HG03354 (cell line): ENCODE measurements at regions not wholly inside any gene's neighbourhood (a gene's known extent, or its start where the extent isn't known, plus 50 kb on each side); places are given as distances from the start of the nearest gene placed in this dataset.
"Not testable (repeated sequence)": the region's sequence is repeated elsewhere in the genome, so short reads cannot be mapped to it uniquely, and the experiment has no call there.

ENCODE experiments used
- ATAC-seq: cut with Tn5 transposase; IDR thresholded peaks from one replicate; pipeline ENCODE4 v1.9.1; 2021; ENCODE audit warnings: mild to moderate bottlenecking; ENCODE audit not compliant: unreplicated experiment, poor library complexity, severe bottlenecking

DNA sequence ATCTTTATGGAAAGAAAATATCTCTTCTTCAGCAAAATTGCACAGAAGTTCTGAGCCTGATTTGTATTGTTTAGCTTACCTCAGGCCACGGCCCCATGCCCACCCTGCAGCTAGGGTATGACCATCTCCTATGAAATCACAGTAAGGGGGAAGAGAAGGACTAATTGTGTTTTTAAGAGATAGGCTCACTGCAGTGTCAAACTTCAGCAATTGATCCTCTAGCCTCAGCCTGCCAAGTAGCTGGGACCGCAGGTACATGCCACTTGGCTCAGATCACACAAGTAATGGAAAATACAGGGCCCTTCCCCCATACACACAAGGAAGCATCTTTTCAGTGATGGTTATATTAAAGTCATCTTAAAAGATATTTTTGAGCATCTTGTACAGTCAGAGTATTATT, 60.0 kb downstream of the DMAC1 start:
- ATAC-seq: no peak

DNA sequence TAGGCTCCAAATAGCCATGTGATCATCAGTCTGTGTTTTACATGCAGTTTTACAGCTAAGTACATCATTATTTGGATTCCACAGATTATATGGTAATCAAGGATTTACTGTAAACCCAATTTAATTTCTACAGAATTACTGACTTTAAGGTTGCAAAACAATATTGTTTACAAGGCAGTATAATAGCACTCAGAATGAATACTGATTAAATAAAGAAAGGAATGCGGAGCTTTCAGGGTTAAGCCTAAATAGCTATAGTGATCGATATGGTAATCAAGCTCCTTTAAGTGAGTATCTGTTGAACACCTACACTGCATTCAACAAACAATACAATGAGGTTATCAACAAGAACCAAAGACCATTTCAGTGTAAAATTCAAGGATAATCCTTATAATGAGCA, 64.3 kb downstream of the DMAC1 start:
- no peak for ATAC-seq

DNA sequence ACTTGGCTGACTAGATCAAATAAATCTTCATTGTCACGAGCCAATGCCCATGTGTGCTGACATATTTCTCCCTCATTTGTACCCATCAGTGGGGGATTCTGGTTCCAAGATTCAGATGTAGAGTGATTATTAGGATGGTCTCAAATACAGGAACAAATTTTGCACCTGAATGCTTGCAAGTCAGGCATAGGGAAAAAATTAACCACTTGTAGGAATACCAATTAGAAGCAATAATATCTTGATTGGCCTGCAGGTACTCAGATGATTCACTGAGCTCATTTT, 69.5 kb downstream of the DMAC1 start:
- no peak for ATAC-seq

GRCh38 chr9:7729371-7730163, 70.0 kb downstream of the DMAC1 start:
- no peak for ATAC-seq

DNA sequence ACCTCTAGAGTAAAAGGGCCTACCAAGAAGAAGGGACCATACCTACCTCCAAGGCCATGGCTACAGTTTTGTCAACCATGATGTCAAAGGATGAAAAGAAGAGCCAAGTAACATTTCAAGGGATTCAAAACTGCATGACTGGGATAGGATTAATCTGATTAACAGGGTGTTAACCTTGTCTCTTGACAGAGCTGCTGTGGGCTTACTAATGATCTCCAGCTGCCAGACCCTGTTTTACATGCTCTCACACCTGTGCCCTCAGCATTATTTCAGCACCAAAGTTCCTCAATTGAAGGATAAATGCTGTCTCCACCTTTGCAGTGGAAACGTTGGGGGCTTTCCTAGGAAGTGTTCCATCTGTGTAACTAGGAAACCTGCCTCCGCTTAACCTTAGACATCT, 78.3 kb downstream of the DMAC1 start:
- ATAC-seq: no peak

DNA sequence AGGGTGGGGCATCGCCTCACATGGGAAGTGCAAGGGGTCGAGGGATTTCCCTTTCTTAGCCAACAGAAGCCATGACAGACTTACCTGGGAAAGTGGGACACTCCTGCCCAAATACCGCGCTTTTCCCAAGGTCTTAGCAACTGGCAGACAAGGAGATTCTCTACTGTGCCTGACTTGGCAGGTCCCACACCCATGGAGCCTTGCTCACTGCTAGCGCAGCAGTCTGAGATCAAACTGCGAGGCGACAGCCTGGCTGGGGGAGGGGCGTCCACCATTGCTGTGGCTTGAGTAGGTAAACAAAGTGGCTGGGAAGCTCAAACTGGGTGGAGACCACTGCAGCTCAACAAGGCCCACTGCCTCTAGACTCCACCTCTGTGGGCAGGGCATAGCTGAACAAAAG, 86.5 kb downstream of the DMAC1 start:
- not testable (repeated sequence) for ATAC-seq

DNA sequence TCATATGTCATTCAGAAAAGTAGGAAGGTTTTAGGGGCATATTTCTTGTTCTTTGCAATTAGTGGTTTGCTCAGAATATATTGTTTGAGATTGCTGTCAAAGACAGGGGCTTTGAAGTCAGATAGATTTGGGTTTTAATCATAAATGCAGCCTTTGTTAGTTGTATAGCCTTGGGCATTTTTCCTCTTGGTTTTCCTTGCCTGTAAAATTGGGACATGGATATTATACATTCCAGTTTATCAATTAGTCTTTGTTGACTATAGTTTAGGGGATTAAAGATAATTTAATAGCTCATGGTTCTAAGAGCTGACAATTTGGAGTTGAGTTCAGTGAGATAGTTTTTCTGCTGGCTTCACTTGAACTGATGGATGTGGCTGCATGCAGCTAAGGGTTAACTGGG, 88.9 kb downstream of the DMAC1 start:
- ATAC-seq: no peak

- no peak for ATAC-seq
These were observed 91.6 kb downstream of the DMAC1 start for GRCh38 chr9:7707934-7708333.

GRCh38 chr9:7704543-7704942, 95.0 kb downstream of the DMAC1 start:
- no peak for ATAC-seq

- no peak for ATAC-seq
These were observed 107.7 kb downstream of the DMAC1 start for GRCh38 chr9:7691909-7692308.

DNA sequence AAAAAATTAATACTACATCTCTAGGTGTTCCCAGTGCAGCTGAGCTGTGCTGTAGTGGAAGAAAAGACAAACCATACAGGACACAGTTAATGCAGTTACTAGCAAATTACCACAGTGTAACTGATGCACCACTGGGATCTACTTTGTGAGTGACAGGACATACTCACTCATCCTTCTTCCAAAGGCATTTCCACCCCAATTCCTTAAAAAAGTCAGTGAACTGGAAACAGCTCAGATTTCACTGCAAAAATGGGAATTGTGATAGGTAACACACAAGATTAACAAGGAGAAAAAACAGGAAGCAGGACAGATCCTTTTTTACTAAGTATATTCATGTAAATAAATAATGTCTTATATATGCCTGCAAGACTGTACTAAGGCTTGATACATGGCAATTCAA, 109.6 kb downstream of the DMAC1 start:
- no peak for ATAC-seq

DNA sequence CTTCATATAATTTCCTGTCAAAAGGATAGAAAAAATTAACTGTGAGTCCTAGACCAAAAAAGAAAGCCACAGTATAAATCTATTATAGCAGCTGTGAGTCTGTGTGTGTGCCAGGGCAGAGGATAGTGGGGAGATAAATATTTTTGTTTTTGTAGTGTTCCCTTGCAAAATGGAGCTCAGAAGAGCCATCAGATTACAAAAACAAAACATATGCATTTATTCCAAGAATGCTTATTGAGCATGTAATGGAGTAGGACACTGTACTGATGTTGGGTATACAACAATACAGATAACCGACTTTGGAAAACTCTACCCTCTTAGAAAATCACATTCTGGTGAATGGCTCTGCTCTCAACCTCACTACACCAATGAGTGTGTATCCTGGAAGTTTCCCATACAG, 111.0 kb downstream of the DMAC1 start:
- ATAC-seq: no peak

DNA sequence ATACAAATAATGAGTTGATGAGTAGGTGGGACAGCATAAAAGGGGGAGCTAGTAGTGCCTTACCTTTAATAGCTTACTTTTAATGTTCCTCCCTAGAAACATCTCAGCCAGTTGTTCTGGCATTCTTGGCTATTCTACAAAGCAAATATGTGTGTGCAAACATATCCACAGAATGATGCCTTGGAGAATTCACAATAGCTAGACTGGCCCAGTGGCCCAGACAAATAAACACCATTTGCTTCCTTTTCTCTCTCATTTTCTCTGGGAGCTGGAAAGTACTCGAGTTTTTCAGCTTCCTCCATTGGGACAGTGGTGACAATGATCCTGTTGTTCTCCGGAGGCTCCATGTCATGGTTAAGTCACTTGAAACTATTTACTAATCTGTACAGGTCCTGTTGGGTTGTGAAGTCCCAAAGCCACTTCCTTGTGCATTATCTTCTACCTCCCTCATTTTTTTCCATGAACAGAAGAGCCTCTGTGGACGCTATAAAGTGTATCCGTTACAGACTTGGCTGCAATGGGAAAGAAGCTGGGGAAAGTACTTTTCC, 122.9 kb downstream of the DMAC1 start:
- no peak for ATAC-seq

- ATAC-seq: no peak
These were observed 127.7 kb downstream of the DMAC1 start for GRCh38 chr9:7671847-7672246.

DNA sequence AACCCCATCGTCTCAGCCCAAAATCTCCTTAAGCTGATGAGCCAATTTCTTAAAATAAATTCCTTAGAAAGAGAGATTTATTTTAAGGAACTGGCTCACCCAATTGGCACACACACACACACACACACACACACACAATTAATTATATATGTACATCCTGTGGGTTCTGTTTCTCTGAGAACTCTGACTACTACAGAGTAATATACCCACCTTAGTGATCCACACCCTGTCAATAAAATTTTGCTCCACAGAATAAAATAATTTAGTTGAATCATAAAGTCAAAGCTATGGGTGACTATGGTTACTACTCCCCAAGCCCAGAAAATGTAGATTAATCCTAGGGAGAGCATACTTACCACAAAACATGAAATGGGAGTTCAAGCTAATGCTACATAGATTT, 131.0 kb downstream of the DMAC1 start:
- ATAC-seq: no peak

DNA sequence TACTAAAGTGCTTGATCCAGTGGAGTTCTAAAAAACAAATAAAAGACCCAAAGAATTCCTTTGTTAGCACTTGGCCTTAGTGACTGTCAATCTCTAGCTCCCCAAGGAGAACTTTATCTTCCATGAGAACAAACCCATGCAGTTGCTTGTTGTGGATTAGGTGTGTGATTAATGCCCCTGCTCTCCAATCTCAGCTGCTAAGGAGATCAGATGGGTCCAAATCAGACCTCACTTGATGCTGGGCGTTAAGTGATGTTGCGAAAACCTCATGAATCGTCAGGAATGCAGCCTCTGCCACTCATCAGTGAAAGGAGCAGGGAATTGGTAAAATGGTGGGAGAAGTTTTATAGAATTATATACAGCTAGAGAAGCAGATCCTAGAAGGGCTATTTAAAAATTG, 133.7 kb downstream of the DMAC1 start:
- ATAC-seq: no peak

GRCh38 chr9:7659766-7660165, 139.8 kb downstream of the DMAC1 start:
- ATAC-seq: no peak

DNA sequence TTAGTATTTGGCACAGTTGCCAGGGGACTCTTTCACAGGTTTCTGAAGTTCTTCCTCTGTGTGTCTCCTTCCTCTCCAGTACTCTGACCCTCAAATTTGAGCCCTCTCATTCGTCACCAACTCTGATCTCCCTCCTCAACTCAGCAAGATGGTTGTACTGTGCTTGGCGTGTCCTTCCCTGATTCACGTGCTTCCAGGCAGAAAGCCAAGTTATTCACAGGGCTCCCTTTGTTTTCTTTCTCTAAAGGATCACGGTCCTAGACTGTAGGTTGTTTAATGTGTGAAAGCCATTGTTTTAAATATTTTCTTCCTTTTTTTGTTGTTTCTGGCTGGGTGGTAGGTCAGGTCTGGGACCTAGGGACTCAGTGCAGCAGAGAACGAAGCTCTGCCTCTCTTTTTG, 142.9 kb downstream of the DMAC1 start:
- ATAC-seq: no peak

DNA sequence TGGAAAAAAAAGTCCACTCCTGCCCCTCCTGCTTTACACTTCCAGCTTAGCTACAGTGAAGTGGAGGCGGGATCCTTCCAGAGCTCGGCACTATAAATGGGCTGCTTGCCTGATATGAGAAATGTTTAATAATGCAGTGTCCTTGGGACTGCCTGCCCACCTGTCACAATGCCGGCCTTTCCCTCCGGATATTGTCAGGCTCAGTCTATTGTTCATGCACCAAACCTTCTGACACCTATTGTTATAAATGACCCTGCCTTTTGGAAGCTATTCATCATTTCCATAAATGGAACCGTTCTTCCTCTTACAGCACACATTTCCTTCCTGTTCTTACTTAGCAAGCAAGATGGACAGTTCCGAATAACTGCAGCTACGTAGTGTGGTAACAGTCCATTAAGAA, 146.3 kb downstream of the DMAC1 start:
- no peak for ATAC-seq

DNA sequence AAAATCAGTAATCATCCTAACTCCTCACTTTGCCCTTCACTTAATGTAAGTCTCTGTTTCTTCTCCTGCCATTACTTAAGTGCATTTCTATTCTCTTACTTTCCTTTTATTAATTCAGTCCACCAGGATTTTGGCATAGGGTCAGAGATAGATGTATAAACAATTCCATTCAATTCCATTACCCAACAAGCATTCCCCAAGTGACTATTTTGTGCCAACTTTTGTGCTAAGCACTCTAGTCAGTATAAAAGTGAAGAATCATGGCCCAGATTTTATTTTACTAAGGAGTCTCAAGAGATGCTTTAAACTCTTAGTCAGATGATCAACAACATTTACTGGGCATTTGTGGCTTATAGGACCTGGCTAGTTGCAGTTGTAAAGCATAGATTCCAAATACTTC, 159.3 kb downstream of the DMAC1 start:
- ATAC-seq: no peak

DNA sequence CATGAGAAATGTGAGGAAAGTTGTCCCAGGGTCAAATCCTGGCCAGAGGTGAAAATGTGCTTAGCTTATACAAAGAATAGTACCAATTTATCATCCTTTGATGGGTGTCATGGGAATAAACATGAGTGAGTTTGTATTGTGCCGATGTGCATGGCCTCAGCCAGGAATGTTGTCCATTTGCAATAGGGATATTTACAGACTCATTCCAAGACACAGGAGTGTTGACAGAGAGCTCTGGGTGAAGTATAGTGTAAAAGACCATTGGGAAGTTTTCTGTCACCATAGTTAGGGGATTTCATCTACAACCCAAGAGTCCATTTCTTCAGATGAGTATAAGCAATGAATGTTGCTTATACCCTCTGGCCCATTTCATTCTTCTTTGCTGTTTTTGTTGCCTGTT, 160.1 kb downstream of the DMAC1 start:
- no peak for ATAC-seq

DNA sequence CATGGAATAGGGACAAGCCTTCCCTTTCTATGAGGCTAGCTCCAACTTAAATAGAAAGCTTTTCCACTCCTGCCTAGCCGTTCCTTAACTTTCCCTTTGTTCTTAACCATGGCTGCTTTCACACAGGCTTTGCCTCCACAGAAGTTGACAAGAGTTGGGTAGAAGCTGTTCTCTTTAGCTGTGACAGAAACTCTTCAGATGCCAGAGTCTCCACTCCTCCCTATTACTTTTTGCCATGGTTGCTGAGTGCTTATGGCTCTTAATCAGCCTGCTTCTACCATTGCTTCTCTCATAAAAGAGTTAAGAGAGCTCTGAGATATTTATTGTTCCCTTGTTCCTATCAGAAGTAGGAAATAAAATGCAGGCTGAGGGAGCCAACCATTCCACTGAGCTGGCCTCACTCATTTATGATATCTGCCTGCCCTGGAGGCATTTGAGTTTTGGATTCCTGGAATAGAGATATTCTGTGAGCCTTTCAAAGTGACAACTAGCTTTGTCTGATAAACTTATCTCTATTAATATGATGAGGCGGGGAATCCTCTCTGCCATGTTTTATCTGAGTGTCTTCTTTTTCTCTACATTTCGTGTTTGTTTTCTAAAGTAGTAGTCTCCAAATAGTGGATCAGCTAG, 162.6 kb downstream of the DMAC1 start:
- no peak for ATAC-seq
